Skeletal muscle cell (primary cell): ENCODE measurements at regions not wholly inside any gene's neighbourhood (a gene's known extent, or its start where the extent isn't known, plus 50 kb on each side); places are given as distances from the start of the nearest gene placed in this dataset.
"Not testable (repeated sequence)": the region's sequence is repeated elsewhere in the genome, so short reads cannot be mapped to it uniquely, and the experiment has no call there.

Experiments used
- DNase-seq: peaks from one replicate; pipeline ENCODE4 v3.0.0-alpha.2; 2010; ENCODE audit warnings: low read depth
- H3K4me3 ChIP-seq: 2 replicates; pipeline ENCODE4 v1.5.1; 2011; ENCODE audit warnings: low read depth, mild to moderate bottlenecking, control low read depth, low read length, moderate library complexity

GRCh38 chr11:27246925-27247324, 116.1 kb downstream of the CCDC34 start:
- no peak overlapping the region for H3K4me3 ChIP-seq
- DNase-seq: no peak

DNA sequence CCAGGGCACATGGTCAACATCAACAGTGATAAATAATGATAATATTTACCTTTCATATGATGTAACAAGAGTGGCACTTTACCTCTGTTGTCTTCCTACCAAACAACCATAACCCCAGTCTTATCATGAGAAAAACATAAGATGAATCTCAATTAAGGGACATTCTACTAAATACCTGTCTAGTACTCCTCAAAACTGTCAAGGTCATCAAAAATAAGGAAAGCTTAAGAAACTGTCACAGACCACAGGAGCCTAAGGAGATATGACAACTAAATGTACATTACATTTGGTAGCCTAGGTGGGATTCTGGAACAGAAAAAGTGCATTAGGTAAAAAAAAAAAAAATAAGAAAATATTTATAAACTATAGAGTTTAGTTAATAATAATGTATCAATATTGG, 118.1 kb downstream of the CCDC34 start:
- H3K4me3 ChIP-seq: no peak overlapping the region
- DNase-seq: no peak

GRCh38 chr11:27242591-27242990, 120.4 kb downstream of the CCDC34 start:
- peak; percentile 93 for DNase-seq
- no peak overlapping the region for H3K4me3 ChIP-seq

DNA sequence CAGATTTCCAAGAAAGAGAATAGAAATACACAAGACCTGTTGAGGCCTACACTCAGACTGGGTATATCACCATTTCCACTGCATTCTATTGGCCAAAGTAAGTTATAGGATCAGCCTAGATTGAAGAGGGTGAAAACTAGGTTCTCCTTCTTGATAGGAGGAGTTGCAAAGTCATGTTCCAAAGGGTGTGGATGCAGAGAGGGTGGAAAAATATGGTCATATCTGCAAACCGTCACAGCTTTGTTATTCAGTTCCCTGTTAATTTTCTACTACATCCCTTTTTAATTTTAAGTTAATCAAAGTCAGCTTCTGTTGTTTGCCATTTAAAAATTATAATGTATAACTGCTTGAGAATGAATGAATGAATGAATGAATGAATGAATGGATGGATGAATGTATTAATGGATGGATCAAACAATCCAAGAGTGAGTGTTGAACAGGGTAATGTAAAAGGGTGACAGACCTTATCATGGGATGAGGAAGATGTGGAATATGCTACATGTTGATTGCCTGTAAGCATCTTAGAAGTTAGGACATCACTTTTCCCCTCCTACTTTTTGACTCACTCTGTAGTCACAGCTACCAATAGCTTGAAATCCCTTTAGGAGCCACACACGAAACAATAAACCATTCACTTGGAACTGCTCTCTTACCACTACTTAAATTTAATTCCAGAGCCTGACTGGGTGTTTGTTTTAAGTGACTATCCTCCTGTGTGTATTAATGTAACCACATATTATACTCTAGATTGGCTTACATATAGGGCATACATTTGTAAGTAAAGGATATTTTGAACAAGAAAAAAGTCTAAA, 121.5 kb downstream of the CCDC34 start:
- DNase-seq: peak; percentile 83
- H3K4me3 ChIP-seq: no peak overlapping the region

- peak; percentile 95 for DNase-seq
Observed at GRCh38 chr11:27239305-27239942, 123.6 kb downstream of the CCDC34 start.

DNA sequence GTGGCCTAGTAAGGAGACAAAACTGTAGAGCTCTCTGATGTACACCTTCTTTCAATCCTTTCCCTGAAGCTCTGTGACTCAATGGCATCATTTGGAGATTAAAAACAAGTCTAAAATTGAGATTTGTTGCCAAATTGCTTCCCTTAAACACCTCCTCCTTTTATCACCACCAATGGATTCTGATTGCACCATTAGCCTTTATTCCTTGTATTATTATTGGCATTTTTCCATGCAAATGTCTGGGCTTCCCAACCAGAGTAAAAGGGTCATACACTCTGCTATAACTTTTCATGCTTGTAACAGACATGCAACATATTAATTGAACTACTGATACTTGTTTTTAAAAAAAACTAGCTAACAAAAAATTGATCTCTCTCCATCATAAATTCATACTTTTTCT, 124.2 kb downstream of the CCDC34 start:
- H3K4me3 ChIP-seq: no peak overlapping the region
- no peak for DNase-seq

More at GRCh38 chr11:27239305-27239942, 123.6 kb downstream of the CCDC34 start:
- no peak overlapping the region for H3K4me3 ChIP-seq

DNA sequence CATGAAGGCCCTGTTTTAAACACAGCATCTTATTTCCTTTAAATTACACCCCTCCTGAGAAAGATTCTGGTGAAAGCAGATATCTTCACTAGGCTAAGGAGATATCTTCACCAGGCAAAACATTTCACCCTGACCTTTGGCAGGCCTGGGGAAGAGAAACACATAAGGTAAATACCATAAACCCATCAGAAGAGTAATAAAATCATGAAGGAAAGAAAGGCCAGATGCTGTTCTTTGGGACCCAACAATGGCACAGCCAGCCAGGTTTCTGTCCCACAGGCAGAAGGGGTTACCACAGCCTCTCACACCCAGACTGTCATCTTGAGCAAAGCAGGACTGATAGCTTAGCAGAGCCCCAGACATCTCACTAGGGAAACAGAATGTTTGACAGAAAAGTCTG, 125.4 kb downstream of the CCDC34 start:
- DNase-seq: no peak
- no peak overlapping the region for H3K4me3 ChIP-seq

- no peak for DNase-seq
- H3K4me3 ChIP-seq: no peak overlapping the region
Observed at GRCh38 chr11:27234961-27235360, 128.1 kb downstream of the CCDC34 start.

- peak overlapping the region; percentile 12 for H3K4me3 ChIP-seq
- peak; percentile 99 for DNase-seq
Observed at GRCh38 chr11:27234043-27234668, 128.9 kb downstream of the CCDC34 start.

DNA sequence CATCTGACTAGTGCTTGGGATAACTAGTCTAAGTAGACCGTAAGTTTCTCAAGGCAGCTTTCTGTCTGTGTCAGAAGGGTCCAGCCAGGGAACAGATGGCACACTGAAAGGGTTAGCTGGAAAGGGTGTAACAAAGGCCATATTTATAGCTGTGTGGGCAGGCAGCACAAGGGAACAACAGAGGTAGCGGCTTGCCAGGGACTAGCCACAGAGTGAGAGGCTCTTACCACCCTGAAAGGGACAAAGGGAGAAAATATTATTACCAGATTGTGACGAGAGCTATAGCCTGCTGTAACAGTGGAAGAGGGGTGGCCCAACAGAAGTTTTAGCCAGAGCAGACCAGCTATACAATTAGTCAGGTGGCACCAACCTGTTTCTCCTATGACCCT, 129.4 kb downstream of the CCDC34 start:
- DNase-seq: no peak
- H3K4me3 ChIP-seq: peak overlapping the region; percentile 12

GRCh38 chr11:27231530-27231929, 131.5 kb downstream of the CCDC34 start:
- DNase-seq: no peak
- H3K4me3 ChIP-seq: no peak overlapping the region

DNA sequence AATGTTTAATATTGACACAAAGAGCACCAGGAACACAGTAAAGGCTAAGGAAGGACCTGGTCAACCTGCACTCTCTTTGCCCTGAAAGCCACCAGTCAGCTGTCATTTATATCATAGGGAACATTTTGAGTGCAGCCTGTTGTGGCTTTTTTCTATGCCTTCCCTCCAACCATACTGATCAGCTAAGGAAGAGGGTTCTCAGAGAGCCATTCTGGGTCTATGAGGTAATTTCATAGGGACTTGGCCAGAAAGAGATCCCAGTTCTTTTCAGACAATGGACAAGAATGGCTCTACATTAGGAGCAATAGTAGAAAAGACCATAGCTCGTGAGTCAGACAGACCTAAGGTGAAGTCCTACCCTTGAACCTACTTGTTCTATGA, 132.8 kb downstream of the CCDC34 start:
- H3K4me3 ChIP-seq: no peak overlapping the region
- DNase-seq: no peak

DNA sequence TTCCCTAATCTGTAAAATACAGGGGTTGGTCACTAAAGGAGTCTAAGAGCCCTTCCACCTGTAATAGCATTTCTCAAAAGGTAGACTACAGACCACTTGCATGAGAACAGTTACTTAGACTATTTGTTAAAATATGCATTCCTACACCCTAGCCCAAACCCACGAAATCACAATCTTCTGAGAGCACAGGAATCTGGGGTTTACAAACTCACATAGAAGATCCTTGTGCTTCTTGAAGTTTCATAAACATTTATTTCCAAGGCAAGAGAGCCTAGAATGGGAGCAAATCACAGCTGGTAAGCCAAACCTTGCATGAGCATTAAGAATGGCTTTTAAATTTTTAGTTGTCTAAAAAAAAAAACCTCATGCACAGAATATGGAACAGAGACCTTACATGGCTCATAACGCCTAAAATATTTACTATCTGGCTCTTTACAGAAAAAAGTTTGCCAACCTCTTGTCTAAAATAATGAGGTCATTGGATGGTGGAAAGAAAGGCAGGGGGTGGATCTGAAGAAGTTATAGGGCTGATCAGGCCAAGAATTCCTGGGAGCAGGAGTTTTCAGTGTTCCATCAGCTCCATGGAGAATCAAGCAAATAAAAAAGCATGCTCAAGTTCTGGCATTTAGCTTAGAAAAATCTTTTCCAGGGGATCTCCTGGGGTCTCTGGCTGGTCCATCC, 133.4 kb downstream of the CCDC34 start:
- H3K4me3 ChIP-seq: no peak overlapping the region
- DNase-seq: no peak

- DNase-seq: no peak
- no peak overlapping the region for H3K4me3 ChIP-seq
Observed at GRCh38 chr11:27228906-27229290, 134.1 kb downstream of the CCDC34 start.

DNA sequence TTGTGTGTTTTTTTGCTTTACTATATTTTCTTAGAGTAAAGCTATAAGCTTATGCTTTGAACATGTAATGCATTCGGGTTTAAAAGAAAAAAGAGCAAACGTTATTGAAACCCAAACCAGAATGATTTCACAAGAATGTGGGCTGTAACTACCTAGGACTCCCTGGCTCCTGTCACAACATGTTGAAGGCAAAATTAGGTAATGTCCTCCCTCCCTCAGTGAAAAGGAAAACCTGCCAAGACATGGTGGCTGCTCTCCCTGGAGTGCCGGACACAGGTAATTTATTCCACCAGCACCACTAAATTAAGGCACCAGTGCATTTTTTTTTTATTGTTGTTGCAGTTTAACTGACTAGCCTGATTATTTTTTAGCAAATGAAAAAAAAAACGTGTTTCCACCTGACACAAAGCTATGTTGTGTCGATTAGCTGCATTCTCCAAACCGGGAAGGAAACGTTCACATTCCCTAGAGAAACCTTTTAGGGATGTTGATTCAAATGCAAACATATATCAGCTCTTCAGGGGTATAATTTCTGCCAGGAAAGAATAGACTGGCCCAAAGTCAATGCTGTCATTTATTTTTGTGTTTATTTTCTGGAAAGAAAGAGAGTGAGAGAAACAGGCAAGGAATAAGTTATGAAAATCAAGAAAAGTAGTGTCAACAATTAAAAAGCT, 134.6 kb downstream of the CCDC34 start:
- no peak overlapping the region for H3K4me3 ChIP-seq
- DNase-seq: no peak

- H3K4me3 ChIP-seq: no peak overlapping the region
- DNase-seq: no peak
Observed at GRCh38 chr11:27227736-27228135, 135.3 kb downstream of the CCDC34 start.

GRCh38 chr11:27219487-27220039, 143.5 kb downstream of the CCDC34 start:
- H3K4me3 ChIP-seq, DNase-seq: not testable (repeated sequence)

DNA sequence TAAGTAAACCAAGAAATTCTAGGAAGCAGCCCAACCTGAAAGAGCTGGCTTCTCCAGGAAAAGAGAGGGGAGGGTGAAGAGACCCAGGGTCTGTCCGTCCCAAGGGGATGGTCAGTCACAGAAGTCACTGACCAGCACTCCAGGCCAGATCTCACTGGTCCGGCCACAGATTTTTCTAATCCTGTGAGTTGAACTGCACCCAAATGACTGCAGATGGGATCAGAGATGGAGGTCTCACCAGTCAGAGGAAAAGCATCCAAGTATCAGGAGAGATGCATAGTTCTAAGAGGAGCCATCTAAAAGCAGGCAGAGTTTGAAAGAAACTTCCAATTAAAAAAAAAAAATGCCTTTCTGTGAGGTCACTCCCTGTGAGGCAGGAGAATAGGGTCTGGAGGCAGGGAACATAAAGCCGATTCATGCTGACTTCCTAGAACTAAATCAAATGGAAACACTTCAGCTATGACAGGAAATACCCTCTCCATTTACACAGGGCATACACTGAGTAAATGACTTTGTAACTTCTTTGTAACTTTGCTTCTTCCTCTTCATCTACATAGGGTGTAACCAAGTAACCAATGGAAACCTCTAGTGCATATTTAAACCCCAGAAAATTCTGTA, 144.5 kb downstream of the CCDC34 start:
- no peak overlapping the region for H3K4me3 ChIP-seq
- peak; percentile 80 for DNase-seq

- H3K4me3 ChIP-seq: no peak overlapping the region
- DNase-seq: peak; percentile 74
Observed at GRCh38 chr11:27217948-27218420, 145.0 kb downstream of the CCDC34 start.
